H1 (cell line): ENCODE measurements at regions not wholly inside any gene's neighbourhood (a gene's known extent, or its start where the extent isn't known, plus 50 kb on each side); places are given as distances from the start of the nearest gene placed in this dataset.

ENCODE experiments used
- BACH1 ChIP-seq: IDR thresholded peaks from 2 replicates; pipeline ENCODE4 v1.6.1; 2012; ENCODE audit warnings: low read length, improper control_type of control experiment
- CBX5 ChIP-seq: fragments of 300-800, 300-1000 bp; sonication (generic); IDR thresholded peaks from 2 replicates; pipeline ENCODE4 v1.7.1; 2016; ENCODE audit warnings: antibody characterized with exemption, low read length, low read depth
- CHD1 ChIP-seq: IDR thresholded peaks from 2 replicates; pipeline ENCODE4 v1.6.1; 2012; ENCODE audit warnings: low read depth, low read length, improper control_type of control experiment
- CHD7 ChIP-seq: fragments of 300-600 bp; sonication (generic); IDR thresholded peaks from 2 replicates; pipeline ENCODE4 v1.7.1; 2012; ENCODE audit warnings: low read length, moderate library complexity, mild to moderate bottlenecking, inconsistent platforms; ENCODE audit not compliant: insufficient replicate concordance
- CREB1 ChIP-seq: IDR thresholded peaks from 2 replicates; pipeline ENCODE4 v1.6.1; 2012; ENCODE audit warnings: inconsistent platforms
- CTCF ChIP-seq, 3 experiments: IDR thresholded peaks; 1 replicate in 2 of 3; 2 replicates in 1 of 3; pipeline versions ENCODE4 v1.5.1 to v1.6.1; 2011; ENCODE audit warnings: low read length in 3 of 3, mild to moderate bottlenecking in 3 of 3, inconsistent platforms in 2 of 3, low read depth in 1 of 3, moderate library complexity in 1 of 3; ENCODE audit not compliant: insufficient read depth in 1 of 3; ENCODE audit errors: control extremely low read depth in 1 of 3
- EZH2 ChIP-seq: fragments of 200-600 bp; sonication (generic); IDR thresholded peaks from 2 replicates; pipeline ENCODE4 v1.7.1; 2012; ENCODE audit warnings: low read depth, mild to moderate bottlenecking, moderate library complexity, low read length, inconsistent platforms; ENCODE audit not compliant: severe bottlenecking
- GABPA ChIP-seq: IDR thresholded peaks from 2 replicates; pipeline ENCODE4 v1.6.1; 2011; ENCODE audit warnings: mild to moderate bottlenecking, low read length, moderate library complexity, borderline replicate concordance; ENCODE audit not compliant: insufficient read depth
- SIRT6 ChIP-seq: IDR thresholded peaks from one replicate; pipeline ENCODE4 v1.7.1; 2012; ENCODE audit warnings: low read length, inconsistent platforms
- SP2 ChIP-seq: IDR thresholded peaks from 2 replicates; pipeline ENCODE4 v1.6.1; 2012; ENCODE audit warnings: mild to moderate bottlenecking, low read length, inconsistent platforms
- TBP ChIP-seq: IDR thresholded peaks from 2 replicates; pipeline ENCODE4 v1.6.1; 2011; ENCODE audit warnings: low read depth, low read length, improper control_type of control experiment

GRCh38 chr21:9759972-9760371 lies 761.4 kb upstream of the TPTE start (continued):
- TF ChIP-seq CHD7 (no peak), CBX5 (no peak), GABPA (no peak), SIRT6 (no peak), CREB1 (no peak), TBP (no peak), CHD1 (no peak), SP2 (no peak), EZH2 (no peak), CTCF (IDR thresholded peaks at IDR 0.05; ENCODE audit: control extremely low read depth in 1 of 3, insufficient read depth in 1 of 3, low read depth in 1 of 3, low read length in 3 of 3) (no peak), BACH1 (no peak)
